Endodermal cell (in vitro differentiated cells): ENCODE measurements at regions not wholly inside any gene's neighbourhood (a gene's known extent, or its start where the extent isn't known, plus 50 kb on each side); places are given as distances from the start of the nearest gene placed in this dataset.

Source experiments
- DNase-seq: peaks from one replicate; pipeline ENCODE4 v3.0.0-alpha.2; 2017
- H3K27ac ChIP-seq: 2 replicates; pipeline ENCODE4 v1.5.1; 2013; ENCODE audit warnings: mild to moderate bottlenecking, low read depth, low read length, moderate library complexity
- H3K27me3 ChIP-seq: 2 replicates; pipeline ENCODE4 v1.6.1; 2013; ENCODE audit warnings: mild to moderate bottlenecking, low read length, moderate library complexity; ENCODE audit not compliant: insufficient read depth, control insufficient read depth, poor library complexity, severe bottlenecking
- H3K36me3 ChIP-seq: 2 replicates; pipeline ENCODE4 v1.7.0; 2013; ENCODE audit warnings: mild to moderate bottlenecking, low read length, moderate library complexity; ENCODE audit not compliant: control insufficient read depth, insufficient read depth
- H3K4me1 ChIP-seq: one replicate; pipeline ENCODE4 v1.7.0; 2013; ENCODE audit warnings: low read length; ENCODE audit not compliant: control insufficient read depth, insufficient read depth
- H3K4me3 ChIP-seq: 2 replicates; pipeline ENCODE4 v1.5.1; 2013; ENCODE audit warnings: mild to moderate bottlenecking, low read length, moderate library complexity
- H3K9ac ChIP-seq: 2 replicates; pipeline ENCODE4 v1.6.1; 2013; ENCODE audit warnings: mild to moderate bottlenecking, low read length, moderate library complexity; ENCODE audit not compliant: poor library complexity, severe bottlenecking; ENCODE audit errors: extremely low read depth
- H3K9me3 ChIP-seq: 2 replicates; pipeline ENCODE4 v1.6.1; 2013; ENCODE audit warnings: mild to moderate bottlenecking, low read length, moderate library complexity; ENCODE audit not compliant: control insufficient read depth
- H3K27ac Mint-ChIP-seq: 2 replicates; pipeline ENCODE4 v1.8.0; 2020; ENCODE audit warnings: mixed read lengths
- H3K27me3 Mint-ChIP-seq: 2 replicates; pipeline ENCODE4 v1.8.0; 2021; ENCODE audit warnings: mild to moderate bottlenecking, mixed read lengths; ENCODE audit not compliant: insufficient read depth
- H3K36me3 Mint-ChIP-seq: 2 replicates; pipeline ENCODE4 v1.8.0; 2020; ENCODE audit warnings: low read depth, mixed read lengths
- H3K4me1 Mint-ChIP-seq: 2 replicates; pipeline ENCODE4 v1.8.0; 2020; ENCODE audit warnings: mixed read lengths
- H3K4me3 Mint-ChIP-seq: 2 replicates; pipeline ENCODE4 v1.8.0; 2020; ENCODE audit warnings: mild to moderate bottlenecking, moderate library complexity, mixed read lengths
- H3K9me3 Mint-ChIP-seq: 2 replicates; pipeline ENCODE4 v1.8.0; 2020; ENCODE audit warnings: mild to moderate bottlenecking, mixed read lengths
- WGBS, 2 experiments: methylation state at CpG; one replicate each; pipeline versions ENCODE4 v1.1.5 to v1.1.7; 2013; ENCODE audit warnings: missing lambda C conversion rate in 2 of 2, mixed read lengths in 1 of 2; ENCODE audit not compliant: insufficient coverage in 1 of 2, insufficient read length in 1 of 2; 5-methylcytosine and 5-hydroxymethylcytosine counted together
- TF ChIP-seq, protein P1 (sequence below): fragments of 200-600 bp; sonication (generic); conservative IDR thresholded peaks from 2 replicates; pipeline ENCODE4 v1.5.0; 2021; ENCODE audit warnings: antibody characterized with exemption, mild to moderate bottlenecking

DNA sequence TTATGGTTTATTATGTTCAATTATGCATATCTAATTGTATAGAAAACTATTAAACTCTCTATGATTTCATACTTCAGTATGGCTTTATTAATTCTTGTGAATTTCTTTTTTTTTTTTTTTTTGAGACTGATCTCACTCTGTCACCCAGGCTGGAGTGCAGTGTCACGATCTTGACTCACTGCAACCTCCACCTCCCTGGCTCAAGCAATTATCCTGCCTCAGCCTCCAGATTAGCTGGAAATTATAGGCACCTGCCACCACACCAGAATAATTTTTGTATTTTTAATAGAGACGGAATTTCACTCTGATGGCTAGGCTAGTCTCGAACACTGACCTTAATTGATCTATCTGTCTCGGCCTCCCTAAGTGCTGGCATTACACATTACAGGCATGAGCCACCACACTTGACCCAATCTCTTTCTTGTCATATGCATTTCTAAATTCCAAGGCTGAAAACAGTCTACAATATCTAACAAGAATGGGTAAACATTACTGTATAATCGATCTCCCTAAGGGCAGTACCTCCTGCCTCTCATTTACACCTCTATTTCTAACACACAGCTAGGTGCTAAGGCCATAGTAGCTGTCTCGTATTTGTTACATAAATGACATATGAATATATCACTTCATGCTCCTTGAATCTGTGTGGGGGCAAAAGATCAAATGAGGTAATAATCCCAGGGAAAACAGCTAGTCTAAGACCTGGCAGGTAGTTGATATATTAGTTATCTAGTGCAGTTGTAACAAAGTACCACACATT lies 258.2 kb upstream of the CDH8 start:
- no peaks in the 10 kb centered on the region for H3K27me3 Mint-ChIP-seq
- WGBS, 2 experiments: 91 to 95% methylated on average over 3 to 6 of the region's 6 CpGs

DNA sequence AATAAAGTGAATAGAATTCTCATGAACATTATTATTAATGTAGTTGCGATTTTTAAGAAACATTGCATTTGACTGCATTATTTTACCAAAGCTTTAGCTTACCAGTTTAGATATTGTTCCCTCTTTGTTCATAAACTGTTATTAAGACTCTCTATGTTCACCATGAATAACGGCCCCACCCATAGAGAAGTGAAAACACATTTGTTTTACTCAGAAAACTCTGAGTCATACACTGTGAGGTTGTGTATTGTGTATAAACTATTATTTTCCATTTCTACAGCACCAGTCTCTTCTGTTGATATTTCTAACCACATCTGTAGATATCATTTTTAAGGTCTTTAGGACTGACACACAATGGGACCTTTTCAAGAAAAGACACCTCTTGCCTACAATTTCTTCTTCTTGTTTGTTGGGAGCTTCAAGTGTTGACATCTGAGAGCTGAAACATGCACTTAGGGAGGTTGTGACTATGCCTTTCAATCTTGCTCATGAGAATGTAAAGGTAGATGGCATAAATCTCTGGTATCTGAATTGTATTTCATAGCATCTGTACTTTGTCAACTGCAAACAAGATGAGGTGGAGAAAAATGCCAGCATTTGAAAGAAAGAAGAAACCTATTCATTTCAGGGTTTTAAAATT lies 252.9 kb upstream of the CDH8 start:
- Histone ChIP-seq H3K9me3 (no peaks in the 10 kb centered on the region), H3K4me1 (no peaks in the 10 kb centered on the region), H3K36me3 (no peaks in the 10 kb centered on the region), H3K9ac (no peak overlapping the region), H3K27ac (no peak overlapping the region), H3K4me3 (no peak overlapping the region), H3K27me3 (no peaks in the 10 kb centered on the region)
- DNase-seq: no peak
- Mint-ChIP-seq H3K9me3 (peaks cover 2% of the 10 kb centered on the region), H3K27ac (no peak overlapping the region), H3K4me3 (no peak overlapping the region), H3K27me3 (peaks cover 2% of the 10 kb centered on the region), H3K36me3 (no peaks in the 10 kb centered on the region), H3K4me1 (peaks cover 5% of the 10 kb centered on the region)
- TF ChIP-seq, protein P1, sequence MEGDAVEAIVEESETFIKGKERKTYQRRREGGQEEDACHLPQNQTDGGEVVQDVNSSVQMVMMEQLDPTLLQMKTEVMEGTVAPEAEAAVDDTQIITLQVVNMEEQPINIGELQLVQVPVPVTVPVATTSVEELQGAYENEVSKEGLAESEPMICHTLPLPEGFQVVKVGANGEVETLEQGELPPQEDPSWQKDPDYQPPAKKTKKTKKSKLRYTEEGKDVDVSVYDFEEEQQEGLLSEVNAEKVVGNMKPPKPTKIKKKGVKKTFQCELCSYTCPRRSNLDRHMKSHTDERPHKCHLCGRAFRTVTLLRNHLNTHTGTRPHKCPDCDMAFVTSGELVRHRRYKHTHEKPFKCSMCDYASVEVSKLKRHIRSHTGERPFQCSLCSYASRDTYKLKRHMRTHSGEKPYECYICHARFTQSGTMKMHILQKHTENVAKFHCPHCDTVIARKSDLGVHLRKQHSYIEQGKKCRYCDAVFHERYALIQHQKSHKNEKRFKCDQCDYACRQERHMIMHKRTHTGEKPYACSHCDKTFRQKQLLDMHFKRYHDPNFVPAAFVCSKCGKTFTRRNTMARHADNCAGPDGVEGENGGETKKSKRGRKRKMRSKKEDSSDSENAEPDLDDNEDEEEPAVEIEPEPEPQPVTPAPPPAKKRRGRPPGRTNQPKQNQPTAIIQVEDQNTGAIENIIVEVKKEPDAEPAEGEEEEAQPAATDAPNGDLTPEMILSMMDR: no peak
- WGBS, 2 experiments: 67% methylated on average over 2 of the region's 2 CpGs; no CpG with 5 or more reads in 1 of the 2 experiments

More for the DNA sequence above, 258.2 kb upstream of the CDH8 start:
- Mint-ChIP-seq H3K4me3 (no peak overlapping the region), H3K36me3 (no peaks in the 10 kb centered on the region), H3K27ac (no peak overlapping the region), H3K9me3 (no peaks in the 10 kb centered on the region), H3K4me1 (no peaks in the 10 kb centered on the region)
- no peaks in the 10 kb centered on the region for H3K4me1 ChIP-seq
- no peak for DNase-seq
- H3K27me3 ChIP-seq: no peaks in the 10 kb centered on the region
- no peaks in the 10 kb centered on the region for H3K9me3 ChIP-seq
- no peaks in the 10 kb centered on the region for H3K36me3 ChIP-seq
- H3K4me3 ChIP-seq: no peak overlapping the region
- TF ChIP-seq, protein P1: no peak
- no peak overlapping the region for H3K27ac ChIP-seq
- H3K9ac ChIP-seq: no peak overlapping the region

DNA sequence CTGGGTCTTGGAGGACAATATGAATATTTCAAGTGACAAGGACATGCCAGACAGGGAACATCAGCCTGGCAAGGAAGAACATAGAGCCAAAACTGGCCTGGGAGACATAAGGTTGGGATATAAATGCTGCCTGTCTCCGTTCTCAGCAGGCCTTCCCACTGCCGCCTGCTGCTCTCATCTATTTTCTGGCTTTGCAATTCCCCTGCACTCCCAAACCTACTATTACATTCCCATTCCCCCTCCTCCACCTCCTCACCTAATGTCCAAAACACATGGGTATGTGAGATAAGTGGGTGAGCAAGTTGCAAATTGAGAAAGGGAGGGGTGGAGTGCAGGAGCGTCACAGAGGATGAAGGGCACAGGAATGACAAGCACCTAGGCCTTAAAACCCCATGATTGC lies 244.3 kb upstream of the CDH8 start:
- H3K4me1 ChIP-seq: peaks cover 3% of the 10 kb centered on the region
- TF ChIP-seq, protein P1: no peak
- H3K27me3 ChIP-seq: no peaks in the 10 kb centered on the region
- Mint-ChIP-seq H3K9me3 (no peaks in the 10 kb centered on the region), H3K27me3 (no peaks in the 10 kb centered on the region), H3K4me1 (peaks cover 8% of the 10 kb centered on the region), H3K4me3 (no peak overlapping the region), H3K36me3 (no peaks in the 10 kb centered on the region), H3K27ac (no peak overlapping the region)
- no peak overlapping the region for H3K27ac ChIP-seq
- no peaks in the 10 kb centered on the region for H3K9me3 ChIP-seq
- DNase-seq: no peak
- no peak overlapping the region for H3K9ac ChIP-seq
- no peak overlapping the region for H3K4me3 ChIP-seq
- 82 to 92% methylated on average over 2 to 3 of the region's 3 CpGs for WGBS, 2 experiments
- no peaks in the 10 kb centered on the region for H3K36me3 ChIP-seq
